Stimulated activated naive CD8-positive, alpha-beta T cell treated with anti-CD3 and anti-CD28 coated beads, Interleukin-15, amount 100 ng/mL, for 72 hours (primary cell): ENCODE measurements at regions not wholly inside any gene's neighbourhood (a gene's known extent, or its start where the extent isn't known, plus 50 kb on each side); places are given as distances from the start of the nearest gene placed in this dataset.

Experiments used
- ATAC-seq: fragments of 150-1000 bp; cut with Tn5 transposase; 2 replicates; pipeline ENCODE4 v1.10.0; 2021; ENCODE audit warnings: mild to moderate bottlenecking, moderate library complexity
- DNase-seq, 2 donors: peaks; one replicate each; pipeline ENCODE4 v3.0.0; 2021 to 2022
- H3K27ac Mint-ChIP-seq, 2 donors: one replicate each; pipeline ENCODE4 v1.8.0; 2022; ENCODE audit warnings: mild to moderate bottlenecking in 2 of 2, mixed read lengths in 2 of 2, moderate library complexity in 2 of 2
- H3K27me3 Mint-ChIP-seq: one replicate; pipeline ENCODE4 v1.8.0; 2022; ENCODE audit warnings: mixed read lengths
- H3K4me1 Mint-ChIP-seq: one replicate; pipeline ENCODE4 v1.8.0; 2022; ENCODE audit warnings: mild to moderate bottlenecking, mixed read lengths
- H3K4me3 Mint-ChIP-seq, 2 donors: one replicate each; pipeline ENCODE4 v1.8.0; 2022; ENCODE audit warnings: mild to moderate bottlenecking in 2 of 2, mixed read lengths in 2 of 2, moderate library complexity in 1 of 2
- H3K9me3 Mint-ChIP-seq, 2 donors: one replicate each; pipeline ENCODE4 v1.8.0; 2022; ENCODE audit warnings: mixed read lengths in 2 of 2

DNA sequence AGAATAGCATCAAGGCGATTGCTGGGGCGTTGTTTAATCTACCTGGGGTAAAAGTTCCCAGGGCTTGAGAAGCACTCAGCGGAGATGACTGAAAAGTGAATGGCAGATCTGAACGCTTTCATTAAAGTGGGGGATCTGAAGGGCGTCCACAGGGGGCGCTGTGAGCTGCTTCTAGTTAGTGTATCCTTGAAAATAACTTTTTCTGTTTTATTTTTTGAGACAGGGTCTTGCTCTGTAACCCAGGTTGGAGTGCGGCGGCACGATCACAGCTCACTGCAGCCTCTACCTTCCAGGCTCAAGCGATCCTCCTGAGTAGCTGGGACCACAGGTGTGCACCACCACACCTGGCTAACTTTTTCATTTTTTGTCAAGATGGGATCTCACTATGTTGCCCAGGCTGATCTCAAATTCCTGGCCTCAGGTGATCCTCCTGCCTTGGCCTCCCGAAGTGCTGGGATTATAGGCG is 360.4 kb downstream of the SEC14L1 start:
- no peak for ATAC-seq
- DNase-seq: peak in 1 of 2 donors; percentile 20
- Mint-ChIP-seq H3K27ac (peak overlapping the region in 1 of 2 donors; percentile 74), H3K4me1 (peaks cover 7% of the 10 kb centered on the region), H3K4me3 (no peak overlapping the region), H3K27me3 (no peaks in the 10 kb centered on the region), H3K9me3 (no peaks in the 10 kb centered on the region)

DNA sequence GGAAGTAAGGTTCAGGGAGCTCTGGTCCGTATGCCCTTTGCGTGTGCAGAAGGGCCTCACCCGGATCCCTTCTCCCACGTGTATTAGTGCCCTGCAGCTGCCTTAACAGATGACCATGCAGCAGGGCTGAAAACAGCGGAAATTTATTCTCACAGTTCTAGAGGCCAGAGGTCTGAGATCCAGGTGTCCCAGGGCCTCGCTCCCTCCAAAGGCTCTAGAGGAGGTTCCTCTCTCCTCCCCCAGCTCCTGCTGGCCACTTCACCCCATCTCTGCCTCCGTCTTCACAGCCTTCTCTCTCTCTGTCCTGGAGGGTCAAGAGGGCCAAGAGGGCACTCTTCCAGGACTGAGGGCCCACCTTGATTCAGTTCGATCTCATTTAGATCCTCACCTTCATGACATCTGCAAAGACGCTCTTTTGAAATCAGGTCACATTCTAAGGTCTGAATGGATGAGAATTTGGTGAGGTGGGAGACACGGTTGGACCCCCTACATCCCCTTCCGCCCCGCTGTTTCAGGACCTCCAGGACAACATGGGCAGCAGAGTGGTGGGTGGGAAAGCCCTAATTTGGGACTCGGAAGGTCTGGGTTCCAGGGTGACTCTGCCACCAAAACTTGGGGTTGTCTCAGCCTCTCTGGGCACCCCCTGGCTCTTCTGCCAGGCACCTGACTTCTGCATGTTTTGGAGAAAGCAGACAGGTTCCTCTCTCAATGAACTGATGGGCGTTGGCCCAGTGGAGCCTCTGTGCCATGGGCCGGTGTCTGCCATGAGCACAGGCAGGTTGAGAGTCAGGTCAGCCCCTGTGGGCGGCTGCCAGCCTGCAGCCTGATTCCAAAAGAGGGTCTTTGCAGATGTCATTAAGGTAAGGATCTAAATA is 361.2 kb downstream of the SEC14L1 start:
- peak overlapping the region in 1 of 2 donors; percentile 35 for H3K27ac Mint-ChIP-seq
- H3K4me1 Mint-ChIP-seq: peaks cover 7% of the 10 kb centered on the region
- no peaks in the 10 kb centered on the region for H3K9me3 Mint-ChIP-seq
- DNase-seq (peak in 1 of 2 donors; percentile 9), ATAC-seq (no peak)
- no peaks in the 10 kb centered on the region for H3K27me3 Mint-ChIP-seq
- no peak overlapping the region for H3K4me3 Mint-ChIP-seq

DNA sequence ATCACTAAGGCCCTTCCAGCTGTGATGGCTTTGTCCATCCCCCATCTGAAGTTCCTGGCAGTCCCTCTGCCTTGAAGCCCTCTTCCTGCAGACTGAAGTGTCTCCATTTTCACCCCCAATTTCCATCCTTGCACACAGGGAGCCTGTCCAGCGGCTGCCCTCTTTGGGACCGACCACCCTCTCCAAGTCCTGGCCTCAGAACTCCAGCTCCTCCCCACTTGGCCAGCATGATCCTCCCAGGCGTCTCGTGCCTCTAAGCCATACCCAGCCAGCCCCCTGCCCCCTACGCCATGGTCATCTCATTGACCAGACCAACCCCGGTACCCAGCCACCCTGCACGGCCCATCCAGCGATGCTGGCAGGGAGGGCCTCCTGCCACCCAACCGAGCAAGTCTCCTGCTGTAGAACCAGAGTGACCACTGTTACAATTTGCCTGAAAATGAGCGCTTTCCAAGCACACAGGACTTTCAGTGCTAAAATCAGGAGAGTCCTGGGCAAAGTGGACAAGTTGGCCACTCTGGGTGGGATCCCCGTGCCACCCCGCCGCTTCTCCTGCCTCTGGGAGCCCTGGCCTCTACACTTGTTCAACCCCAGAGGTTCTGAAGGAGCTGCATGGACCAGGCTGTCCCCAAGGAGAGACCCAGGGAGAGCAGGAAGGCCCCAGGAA is 362.0 kb downstream of the SEC14L1 start:
- H3K27ac Mint-ChIP-seq: peak overlapping the region; percentile 20 to 84
- ATAC-seq: peak; percentile 16
- peaks cover 7% of the 10 kb centered on the region for H3K4me1 Mint-ChIP-seq
- H3K4me3 Mint-ChIP-seq: no peak overlapping the region
- H3K27me3 Mint-ChIP-seq: no peaks in the 10 kb centered on the region
- H3K9me3 Mint-ChIP-seq: no peaks in the 10 kb centered on the region
- peak in 1 of 2 donors; percentile 8 for DNase-seq

DNA sequence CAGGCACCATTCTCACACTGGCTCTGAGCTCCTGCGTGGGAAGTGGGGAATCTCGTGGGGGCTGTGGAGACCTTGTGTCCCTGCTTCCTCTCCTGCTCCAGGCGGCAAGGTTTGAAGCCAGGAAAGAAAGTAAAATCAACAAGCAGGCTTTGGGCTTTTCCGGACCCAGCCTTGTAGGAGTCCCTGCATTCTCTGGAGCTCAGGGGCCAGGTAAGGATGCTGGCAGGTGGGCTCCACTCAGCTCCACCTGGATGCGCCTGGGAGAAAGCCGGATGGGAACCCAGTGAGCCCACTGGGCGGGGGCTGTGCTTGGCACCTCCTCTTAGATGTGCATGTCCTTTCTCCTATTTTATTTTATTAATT is 362.5 kb downstream of the SEC14L1 start:
- Mint-ChIP-seq H3K9me3 (no peaks in the 10 kb centered on the region), H3K4me3 (no peak overlapping the region), H3K27me3 (no peaks in the 10 kb centered on the region), H3K4me1 (peaks cover 7% of the 10 kb centered on the region), H3K27ac (peak overlapping the region in 1 of 2 donors; percentile 9)
- DNase-seq (no peak), ATAC-seq (no peak)

DNA sequence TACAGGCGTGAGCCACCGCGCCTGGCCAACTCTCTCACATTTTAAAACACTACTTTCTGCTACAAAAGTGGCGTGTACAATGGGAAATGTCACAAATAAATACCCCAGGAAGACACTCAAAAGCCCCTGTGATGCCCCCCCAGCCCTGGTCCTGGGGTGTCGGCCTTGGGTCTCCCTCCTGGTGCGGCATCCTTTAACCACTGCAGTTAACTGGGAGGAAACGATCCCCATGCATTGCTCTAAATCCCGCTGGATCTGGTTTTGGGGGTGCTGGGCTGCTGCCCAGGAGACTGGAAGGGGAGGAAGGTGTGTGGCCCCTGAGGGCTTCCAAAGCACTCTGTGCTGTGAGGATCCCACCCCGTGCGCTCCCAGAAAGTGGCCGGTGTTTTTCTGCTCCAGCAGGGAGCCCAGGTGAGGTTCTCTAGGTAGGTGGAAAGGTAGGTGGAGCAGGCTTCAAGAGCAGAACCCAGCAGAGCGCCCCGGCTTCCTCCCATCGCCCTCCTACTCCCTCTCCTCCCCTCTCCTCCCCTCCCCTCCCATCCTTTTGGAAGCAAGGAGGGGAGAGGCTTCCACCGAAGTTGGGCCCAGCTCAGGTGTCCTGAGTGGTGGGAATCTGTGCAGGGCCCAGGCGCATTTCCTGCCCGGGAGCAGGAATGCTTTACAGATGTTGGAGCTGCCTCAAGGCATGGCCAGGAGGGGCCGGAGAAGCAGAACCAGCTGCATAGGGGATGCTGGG is 363.3 kb downstream of the SEC14L1 start:
- Mint-ChIP-seq H3K27me3 (no peaks in the 10 kb centered on the region), H3K4me1 (peaks cover 5% of the 10 kb centered on the region), H3K27ac (peak overlapping the region in 1 of 2 donors; percentile 51), H3K4me3 (no peak overlapping the region), H3K9me3 (no peaks in the 10 kb centered on the region)
- ATAC-seq (no peak), DNase-seq (no peak)

DNA sequence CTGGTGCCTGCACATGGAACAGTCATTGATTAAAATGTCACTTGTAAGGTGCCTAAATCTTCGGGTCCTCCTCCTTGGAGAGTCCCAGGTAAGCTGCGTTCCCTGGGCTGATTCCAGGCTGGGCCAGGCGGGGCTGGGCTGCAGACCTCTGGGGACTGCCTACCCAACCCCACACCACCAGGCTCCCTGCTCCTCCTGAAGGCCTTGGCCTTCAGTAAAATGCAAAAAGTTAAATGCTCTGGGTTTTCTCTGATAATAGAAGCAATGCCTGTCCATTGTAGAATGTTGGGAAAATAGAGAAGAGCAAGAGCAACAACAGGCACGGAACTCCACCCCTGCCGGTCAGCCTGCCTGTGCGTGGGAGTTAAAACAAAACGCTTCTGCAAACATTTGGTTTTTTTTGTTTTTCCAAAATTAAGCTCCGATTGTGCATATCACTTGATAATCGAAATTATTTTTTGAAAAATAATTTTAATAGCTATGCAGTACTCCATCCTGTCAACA is 363.9 kb downstream of the SEC14L1 start:
- H3K4me3 Mint-ChIP-seq: no peak overlapping the region
- H3K4me1 Mint-ChIP-seq: no peaks in the 10 kb centered on the region
- no peaks in the 10 kb centered on the region for H3K27me3 Mint-ChIP-seq
- ATAC-seq: no peak
- H3K27ac Mint-ChIP-seq: no peak overlapping the region
- DNase-seq: no peak
- H3K9me3 Mint-ChIP-seq: no peaks in the 10 kb centered on the region

DNA sequence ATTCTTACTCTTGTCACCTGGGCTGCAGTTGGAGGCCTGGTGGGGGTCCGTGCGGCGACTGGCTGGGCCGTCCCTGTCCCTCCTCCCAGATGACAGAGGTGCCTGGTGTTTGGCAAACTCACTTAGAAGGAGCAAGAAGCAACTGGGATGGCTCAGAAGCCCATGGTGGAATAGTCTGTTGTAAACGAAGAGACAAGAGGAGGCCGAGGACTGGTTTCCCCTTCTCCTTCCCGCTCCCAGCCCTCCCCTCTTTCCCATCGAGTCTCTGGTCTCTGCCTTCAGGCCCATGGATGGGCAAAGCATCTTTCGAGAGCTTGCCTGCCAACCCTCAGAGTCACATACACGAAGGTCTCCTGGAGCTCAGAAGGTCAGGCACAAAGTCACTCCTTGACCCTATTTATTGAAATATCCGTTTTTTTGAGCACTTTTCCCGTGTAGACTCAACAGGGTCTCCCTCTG is 364.4 kb downstream of the SEC14L1 start:
- no peaks in the 10 kb centered on the region for H3K9me3 Mint-ChIP-seq
- DNase-seq (no peak), ATAC-seq (no peak)
- H3K27ac Mint-ChIP-seq: no peak overlapping the region
- no peaks in the 10 kb centered on the region for H3K4me1 Mint-ChIP-seq
- no peaks in the 10 kb centered on the region for H3K27me3 Mint-ChIP-seq
- no peak overlapping the region for H3K4me3 Mint-ChIP-seq

DNA sequence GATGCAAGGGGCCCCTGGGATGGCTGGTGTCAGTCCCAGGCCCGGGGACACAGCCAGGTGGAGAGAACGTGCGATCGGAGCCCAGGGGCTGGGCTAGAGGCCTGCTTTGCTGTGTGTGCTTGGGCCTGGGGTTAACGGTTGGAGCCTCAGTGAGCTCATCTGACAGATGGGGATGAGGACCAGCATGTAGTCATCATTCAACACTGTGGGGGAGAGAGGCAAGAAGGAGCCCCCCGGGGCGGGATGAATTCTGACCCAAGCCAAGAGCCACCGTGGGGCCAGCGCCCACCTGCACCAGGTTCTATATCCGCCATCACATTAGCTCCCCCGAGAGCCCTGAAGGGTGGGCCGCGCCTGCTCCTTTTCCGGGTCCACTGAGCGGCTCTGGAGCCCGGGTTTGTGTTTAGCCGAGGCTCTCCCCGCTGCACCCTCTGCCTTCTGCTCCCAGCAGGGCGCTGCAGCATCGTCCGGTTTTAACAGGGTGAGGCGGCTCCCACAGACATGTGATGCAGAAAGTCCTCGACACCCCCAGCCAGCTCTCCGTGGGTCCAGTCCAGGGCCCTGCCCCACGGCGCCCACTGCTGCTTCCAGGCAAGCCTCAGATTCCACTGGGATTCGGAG is 365.7 kb downstream of the SEC14L1 start:
- Mint-ChIP-seq H3K9me3 (peaks cover under 1 to 4% of the 10 kb centered on the region in 2 donors), H3K4me1 (no peaks in the 10 kb centered on the region), H3K4me3 (no peak overlapping the region), H3K27ac (no peak overlapping the region), H3K27me3 (no peaks in the 10 kb centered on the region)
- no peak for DNase-seq
- ATAC-seq: peak; percentile 3

DNA sequence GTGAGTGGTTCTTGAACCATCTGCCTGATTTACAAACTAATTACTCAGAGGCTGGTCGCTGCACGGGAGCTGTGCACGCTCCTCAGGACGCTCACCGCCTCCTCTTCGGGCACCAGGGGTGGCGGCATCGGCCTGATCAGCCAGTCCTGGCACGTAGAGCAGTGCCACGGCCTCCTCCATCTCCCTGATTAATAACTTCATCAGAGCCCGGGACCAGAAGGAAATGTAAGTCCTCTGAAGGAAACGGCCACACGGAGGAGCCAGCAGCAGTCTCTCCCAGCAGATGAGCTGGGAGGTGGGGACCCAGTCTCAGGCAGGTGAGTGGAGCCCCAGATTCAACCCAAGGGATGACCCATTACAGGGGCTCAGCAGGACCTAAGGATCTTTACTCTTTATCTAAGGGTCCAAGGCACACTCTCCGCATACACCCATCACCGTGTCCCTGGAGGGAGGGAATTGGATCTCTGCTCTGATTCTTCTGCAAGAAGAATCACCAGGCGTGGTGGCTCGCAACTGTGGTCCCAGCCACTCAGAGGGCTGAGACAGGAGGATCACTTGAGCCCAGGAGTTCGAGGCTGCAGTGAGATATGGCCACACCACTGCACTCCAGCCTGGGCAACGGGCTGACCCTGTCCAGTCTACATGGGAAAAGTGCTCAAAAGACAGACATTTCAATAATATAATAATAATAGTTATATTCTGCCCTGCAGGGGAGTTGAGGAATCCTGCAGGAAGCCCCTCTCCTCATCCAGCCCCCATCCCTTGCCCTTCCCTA is 366.5 kb downstream of the SEC14L1 start:
- ATAC-seq (no peak), DNase-seq (no peak)
- Mint-ChIP-seq H3K4me3 (no peak overlapping the region), H3K27me3 (no peaks in the 10 kb centered on the region), H3K27ac (no peak overlapping the region), H3K9me3 (peaks cover 7 to 9% of the 10 kb centered on the region in 2 donors), H3K4me1 (no peaks in the 10 kb centered on the region)

DNA sequence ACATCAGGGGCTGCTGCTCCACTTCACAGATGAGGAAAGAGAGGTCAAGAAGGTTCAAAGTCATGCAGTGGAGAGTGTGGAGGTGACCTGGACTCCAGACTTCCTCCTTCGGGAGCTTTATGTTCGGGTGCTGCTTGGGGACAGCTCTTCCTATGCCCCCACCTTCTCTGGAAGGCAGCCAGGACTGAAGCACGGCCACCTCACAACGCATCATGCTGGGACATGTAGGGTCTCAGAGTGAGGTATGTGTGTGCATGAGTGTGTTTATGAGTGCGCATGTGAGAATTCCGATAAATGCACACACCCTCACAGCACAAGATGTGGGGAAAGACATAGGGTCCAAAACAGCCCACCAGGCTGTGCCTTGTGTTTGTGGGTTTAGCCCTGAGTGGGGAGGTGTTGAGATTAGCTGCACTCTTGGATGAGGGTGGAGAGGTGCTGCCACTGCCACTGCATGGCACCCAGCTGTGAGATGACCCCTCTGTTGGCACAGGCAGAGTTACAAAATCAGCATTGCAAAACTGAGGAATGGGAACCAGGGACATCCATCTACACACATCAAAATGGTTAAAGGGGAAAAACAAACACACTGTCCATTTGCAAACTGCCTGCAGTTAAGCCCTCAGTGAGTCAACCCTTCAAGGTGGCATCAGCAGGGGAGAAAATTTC is 367.4 kb downstream of the SEC14L1 start:
- H3K9me3 Mint-ChIP-seq: peaks cover 7 to 9% of the 10 kb centered on the region in 2 donors
- ATAC-seq (no peak), DNase-seq (no peak)
- H3K27ac Mint-ChIP-seq: no peak overlapping the region
- no peaks in the 10 kb centered on the region for H3K4me1 Mint-ChIP-seq
- H3K27me3 Mint-ChIP-seq: no peaks in the 10 kb centered on the region
- H3K4me3 Mint-ChIP-seq: no peak overlapping the region

DNA sequence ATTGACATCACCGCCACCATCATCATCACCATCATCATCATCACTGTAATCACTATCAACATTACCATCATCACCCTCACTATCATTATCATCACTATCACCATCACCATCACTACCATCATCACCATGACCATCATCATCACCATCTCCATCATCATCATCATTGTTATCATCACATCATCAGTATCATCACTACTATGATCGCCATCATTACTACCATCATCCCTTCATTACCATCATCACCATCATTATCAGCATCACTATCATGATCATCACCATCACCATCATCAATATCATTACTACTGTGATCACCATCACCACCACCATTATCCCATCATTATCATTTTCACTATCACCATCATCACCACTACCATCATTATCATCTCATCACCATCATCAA is 368.3 kb downstream of the SEC14L1 start:
- H3K4me3 Mint-ChIP-seq: no peak overlapping the region
- peaks cover 7 to 9% of the 10 kb centered on the region in 2 donors for H3K9me3 Mint-ChIP-seq
- H3K27me3 Mint-ChIP-seq: no peaks in the 10 kb centered on the region
- DNase-seq (no peak), ATAC-seq (no peak)
- no peak overlapping the region for H3K27ac Mint-ChIP-seq
- H3K4me1 Mint-ChIP-seq: no peaks in the 10 kb centered on the region

DNA sequence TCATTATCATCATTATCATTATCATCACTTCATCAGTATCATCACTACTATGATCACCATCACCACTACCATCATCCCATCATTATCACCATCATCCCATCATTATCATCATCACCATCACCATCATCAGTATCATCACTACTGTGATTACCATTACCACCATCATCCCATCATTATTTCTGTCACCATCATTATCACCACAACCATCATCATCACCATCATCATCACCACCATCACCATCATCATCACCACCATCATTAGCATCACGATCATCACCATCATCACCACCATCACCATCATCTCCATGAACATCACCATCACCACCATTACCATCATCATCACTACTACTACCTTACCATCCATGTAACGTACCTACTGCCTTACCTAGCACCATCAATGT is 368.8 kb downstream of the SEC14L1 start:
- DNase-seq (no peak), ATAC-seq (no peak)
- no peak overlapping the region for H3K4me3 Mint-ChIP-seq
- no peak overlapping the region for H3K27ac Mint-ChIP-seq
- H3K4me1 Mint-ChIP-seq: no peaks in the 10 kb centered on the region
- peaks cover 7 to 9% of the 10 kb centered on the region in 2 donors for H3K9me3 Mint-ChIP-seq
- H3K27me3 Mint-ChIP-seq: no peaks in the 10 kb centered on the region

DNA sequence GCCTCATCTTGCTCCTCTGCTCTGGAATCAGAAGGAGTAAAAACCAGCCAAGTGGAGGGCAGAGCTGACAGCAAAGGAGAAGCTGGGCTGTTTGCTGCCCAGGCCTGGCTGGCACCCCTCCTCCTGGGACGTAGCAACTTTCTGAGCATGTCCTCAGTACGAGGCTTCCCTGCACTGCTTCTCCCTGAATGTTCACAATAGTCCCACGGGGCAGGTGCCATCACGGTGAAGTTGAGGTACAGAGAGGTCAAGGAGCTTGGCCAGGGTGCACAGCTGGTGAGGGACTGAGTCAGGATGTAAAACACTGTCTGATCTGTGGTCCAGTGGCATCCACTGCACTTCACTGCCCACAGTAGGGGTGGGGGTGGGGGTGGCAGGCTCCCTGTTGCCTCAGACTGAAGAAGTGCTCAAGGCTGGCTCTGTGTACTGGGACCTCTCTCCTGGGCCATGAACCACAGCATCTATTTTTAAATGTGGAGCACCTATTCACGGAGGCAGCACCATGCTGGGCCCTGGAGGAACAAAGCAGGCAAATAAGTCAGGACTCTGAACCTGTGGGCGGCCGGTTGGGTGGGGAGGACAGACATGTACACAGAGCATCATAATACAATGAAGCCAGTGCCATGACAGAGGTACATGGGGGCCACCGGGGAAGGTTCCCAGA is 369.5 kb downstream of the SEC14L1 start:
- no peak for DNase-seq
- Mint-ChIP-seq H3K27me3 (no peaks in the 10 kb centered on the region), H3K4me3 (no peak overlapping the region), H3K9me3 (peaks cover 7 to 9% of the 10 kb centered on the region in 2 donors), H3K27ac (no peak overlapping the region), H3K4me1 (no peaks in the 10 kb centered on the region)
- ATAC-seq: no peak
